ENCODE measurements at regions not wholly inside any gene's neighbourhood (a gene's known extent, or its start where the extent isn't known, plus 50 kb on each side); places are given as distances from the start of the nearest gene placed in this dataset.

GRCh38 chr17:36732351-36732750 lies 131.0 kb downstream of the MRM1 start:
- no peak for TF ChIP-seq CTCF (IDR thresholded peaks at IDR 0.05; ENCODE audit: poor library complexity)
- no peak for TF ChIP-seq EZH2 (IDR thresholded peaks at IDR 0.05; ENCODE audit: borderline replicate concordance)
- TF ChIP-seq EZH2phosphoT487 (IDR thresholded peaks at IDR 0.05; ENCODE audit: low read depth, severe bottlenecking, unreplicated experiment) = no peak

All from hepatocyte (in vitro differentiated cells).